ENCODE measurements at regions not wholly inside any gene's neighbourhood (a gene's known extent, or its start where the extent isn't known, plus 50 kb on each side); places are given as distances from the start of the nearest gene placed in this dataset.

DNA sequence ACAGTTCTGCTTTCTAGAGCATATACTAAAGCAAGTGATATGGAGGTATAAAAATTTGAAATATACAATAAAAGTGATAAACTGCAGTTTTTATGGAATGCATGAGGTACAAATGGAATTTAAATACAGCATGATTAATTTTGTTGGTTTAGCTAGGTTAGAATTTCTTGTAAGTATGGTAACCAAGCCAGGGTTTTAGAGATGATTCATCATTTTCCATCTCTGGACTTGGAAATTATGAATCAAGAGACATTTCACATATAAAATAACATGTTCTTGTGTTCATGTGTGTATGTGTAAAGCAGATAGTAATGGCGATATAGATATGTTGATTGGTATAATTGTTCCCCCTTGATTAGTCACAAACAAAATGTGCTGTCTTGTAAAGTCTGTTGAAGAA is 1219.8 kb downstream of the CDH8 start:
- no peaks in the 10 kb centered on the region for H3K36me3 ChIP-seq
- H3K27me3 ChIP-seq: no peaks in the 10 kb centered on the region
- TF ChIP-seq, protein P1, sequence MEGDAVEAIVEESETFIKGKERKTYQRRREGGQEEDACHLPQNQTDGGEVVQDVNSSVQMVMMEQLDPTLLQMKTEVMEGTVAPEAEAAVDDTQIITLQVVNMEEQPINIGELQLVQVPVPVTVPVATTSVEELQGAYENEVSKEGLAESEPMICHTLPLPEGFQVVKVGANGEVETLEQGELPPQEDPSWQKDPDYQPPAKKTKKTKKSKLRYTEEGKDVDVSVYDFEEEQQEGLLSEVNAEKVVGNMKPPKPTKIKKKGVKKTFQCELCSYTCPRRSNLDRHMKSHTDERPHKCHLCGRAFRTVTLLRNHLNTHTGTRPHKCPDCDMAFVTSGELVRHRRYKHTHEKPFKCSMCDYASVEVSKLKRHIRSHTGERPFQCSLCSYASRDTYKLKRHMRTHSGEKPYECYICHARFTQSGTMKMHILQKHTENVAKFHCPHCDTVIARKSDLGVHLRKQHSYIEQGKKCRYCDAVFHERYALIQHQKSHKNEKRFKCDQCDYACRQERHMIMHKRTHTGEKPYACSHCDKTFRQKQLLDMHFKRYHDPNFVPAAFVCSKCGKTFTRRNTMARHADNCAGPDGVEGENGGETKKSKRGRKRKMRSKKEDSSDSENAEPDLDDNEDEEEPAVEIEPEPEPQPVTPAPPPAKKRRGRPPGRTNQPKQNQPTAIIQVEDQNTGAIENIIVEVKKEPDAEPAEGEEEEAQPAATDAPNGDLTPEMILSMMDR (IDR thresholded peaks at IDR 0.05; ENCODE audit: low read depth, low read length): no peak
- H3K27ac ChIP-seq: no peak overlapping the region
- no peaks in the 10 kb centered on the region for H3K4me1 ChIP-seq (ENCODE audit: low read depth)
- H3K4me3 ChIP-seq: no peak overlapping the region
- no peak for DNase-seq (ENCODE audit: low read depth in 1 of 2, low spot score in 1 of 2)
- H3K9me3 ChIP-seq (ENCODE audit: low read depth): no peaks in the 10 kb centered on the region

DNA sequence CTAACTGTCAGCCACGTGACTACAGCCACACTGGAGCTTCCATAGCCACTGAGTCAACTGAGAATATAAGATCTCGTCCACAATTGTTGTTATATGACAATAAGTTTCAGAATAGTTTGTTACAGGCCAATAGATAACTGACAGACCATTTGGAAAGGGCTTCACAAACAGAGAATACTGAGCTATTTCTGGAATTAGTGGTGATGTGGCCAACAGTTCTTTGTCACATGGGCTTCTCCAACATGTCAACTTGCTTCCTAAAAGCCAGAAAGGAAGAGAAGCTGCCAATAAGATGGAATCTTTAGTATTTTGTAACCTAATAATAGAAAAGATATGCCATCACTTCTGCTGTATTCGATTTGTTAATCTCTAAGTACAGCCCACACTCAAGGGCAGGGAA is 1220.4 kb downstream of the CDH8 start:
- Histone ChIP-seq H3K4me1 (ENCODE audit: low read depth) (no peaks in the 10 kb centered on the region), H3K27ac (no peak overlapping the region), H3K36me3 (no peaks in the 10 kb centered on the region), H3K9me3 (ENCODE audit: low read depth) (no peaks in the 10 kb centered on the region), H3K4me3 (no peak overlapping the region), H3K27me3 (no peaks in the 10 kb centered on the region)
- TF ChIP-seq, protein P1 (IDR thresholded peaks at IDR 0.05; ENCODE audit: low read depth, low read length): no peak
- no peak for DNase-seq (ENCODE audit: low read depth in 1 of 2, low spot score in 1 of 2)

DNA sequence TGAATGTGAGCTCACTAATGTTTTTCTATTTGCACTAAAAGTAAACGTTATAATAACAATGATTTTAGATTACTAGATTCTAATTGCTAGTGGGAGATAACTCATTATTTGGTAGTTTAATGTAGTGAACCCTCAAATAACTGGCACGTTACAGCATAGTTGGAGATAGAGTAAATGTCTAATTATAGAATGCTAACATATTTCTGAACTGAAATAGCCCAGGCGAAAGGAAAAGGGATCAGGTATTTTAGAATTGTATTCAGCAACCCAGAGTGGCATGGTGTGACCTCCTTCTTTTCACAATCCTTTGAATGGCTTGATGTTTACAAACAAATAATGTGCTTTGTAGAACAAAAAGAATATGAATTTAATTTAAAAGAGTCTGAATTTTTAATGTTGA is 1221.2 kb downstream of the CDH8 start:
- H3K9me3 ChIP-seq (ENCODE audit: low read depth): no peaks in the 10 kb centered on the region
- DNase-seq (ENCODE audit: low read depth in 1 of 2, low spot score in 1 of 2): no peak
- TF ChIP-seq, protein P1 (IDR thresholded peaks at IDR 0.05; ENCODE audit: low read depth, low read length): no peak

DNA sequence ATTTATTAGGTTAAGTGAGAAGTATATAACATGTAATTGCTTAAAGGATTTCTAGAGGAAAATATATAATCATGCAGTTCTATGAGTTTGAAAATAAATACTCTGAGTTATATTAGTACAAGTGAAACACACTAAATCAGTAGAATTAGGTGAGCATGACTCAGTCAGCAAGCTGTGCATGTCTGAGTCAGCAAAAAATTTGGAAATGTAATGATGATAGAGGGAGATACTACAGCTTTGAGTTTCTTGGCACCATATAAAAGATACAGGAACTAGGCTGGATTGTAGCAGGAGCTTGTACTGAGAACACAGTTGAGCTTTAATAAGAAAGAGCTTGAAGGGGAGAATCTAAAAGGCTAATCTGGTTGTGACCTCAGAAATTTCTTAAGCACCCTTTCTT is 1224.6 kb downstream of the CDH8 start:
- Histone ChIP-seq H3K4me1 (ENCODE audit: low read depth) (no peaks in the 10 kb centered on the region), H3K27me3 (no peaks in the 10 kb centered on the region), H3K27ac (no peak overlapping the region), H3K9me3 (ENCODE audit: low read depth) (no peaks in the 10 kb centered on the region), H3K4me3 (no peak overlapping the region), H3K36me3 (no peaks in the 10 kb centered on the region)
- no peak for DNase-seq (ENCODE audit: low read depth in 1 of 2, low spot score in 1 of 2)
- TF ChIP-seq, protein P1 (IDR thresholded peaks at IDR 0.05; ENCODE audit: low read depth, low read length): no peak

More for the DNA sequence above, 1221.2 kb downstream of the CDH8 start:
- no peaks in the 10 kb centered on the region for H3K36me3 ChIP-seq
- no peaks in the 10 kb centered on the region for H3K4me1 ChIP-seq (ENCODE audit: low read depth)
- no peak overlapping the region for H3K27ac ChIP-seq
- H3K27me3 ChIP-seq: no peaks in the 10 kb centered on the region
- H3K4me3 ChIP-seq: no peak overlapping the region

DNA sequence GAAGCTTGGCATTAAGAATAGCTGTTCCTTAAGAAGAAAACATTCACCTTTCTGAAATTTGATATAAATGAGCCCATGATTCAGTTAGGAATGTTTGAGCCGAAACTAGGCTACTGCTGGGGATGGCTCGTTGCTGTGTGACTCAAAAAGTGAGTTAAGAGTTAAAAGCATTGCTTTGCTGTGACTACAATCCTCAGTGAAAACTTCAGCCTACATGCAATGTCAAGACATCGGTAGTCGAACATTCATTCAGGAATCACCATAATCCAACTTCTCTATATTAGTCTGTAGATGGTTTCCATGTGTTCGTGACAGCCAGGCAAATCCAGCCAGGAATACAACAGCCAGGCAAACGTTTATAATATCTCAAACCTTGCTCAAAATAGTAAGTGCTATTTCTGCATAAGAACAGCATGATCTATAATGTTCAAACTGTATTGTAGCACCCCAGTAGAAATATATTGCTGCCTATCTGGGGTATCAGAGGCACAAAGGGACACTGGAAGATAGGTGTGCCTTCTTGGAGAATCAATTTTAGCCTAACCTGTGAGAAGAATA is 1225.1 kb downstream of the CDH8 start:
- H3K4me3 ChIP-seq: no peak overlapping the region
- TF ChIP-seq, protein P1 (IDR thresholded peaks at IDR 0.05; ENCODE audit: low read depth, low read length): no peak
- H3K4me1 ChIP-seq (ENCODE audit: low read depth): no peaks in the 10 kb centered on the region
- H3K36me3 ChIP-seq: no peaks in the 10 kb centered on the region
- H3K27ac ChIP-seq: no peak overlapping the region
- no peaks in the 10 kb centered on the region for H3K27me3 ChIP-seq
- no peak for DNase-seq (ENCODE audit: low read depth in 1 of 2, low spot score in 1 of 2)
- H3K9me3 ChIP-seq (ENCODE audit: low read depth): no peaks in the 10 kb centered on the region

DNA sequence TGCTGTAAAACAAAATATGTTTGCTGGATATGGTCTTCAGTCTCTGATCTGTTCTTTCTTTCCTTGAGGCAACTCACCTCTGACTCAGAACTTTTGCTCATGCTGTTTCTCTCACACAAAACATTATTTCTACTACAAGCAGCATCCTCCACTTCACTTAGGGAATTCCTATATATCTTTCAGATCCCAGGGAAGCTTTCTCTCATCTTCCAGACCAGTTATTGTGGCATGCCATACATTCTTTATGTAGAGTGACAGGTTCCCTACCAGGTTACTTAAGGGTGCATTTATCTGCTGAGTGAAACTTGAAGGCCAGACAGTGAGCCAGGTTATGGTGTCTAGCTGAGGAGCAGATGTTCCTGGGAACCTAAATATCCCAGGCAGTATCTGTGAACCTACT is 1226.0 kb downstream of the CDH8 start:
- Histone ChIP-seq H3K4me3 (no peak overlapping the region), H3K27ac (no peak overlapping the region), H3K36me3 (no peaks in the 10 kb centered on the region), H3K4me1 (ENCODE audit: low read depth) (no peaks in the 10 kb centered on the region), H3K27me3 (no peaks in the 10 kb centered on the region), H3K9me3 (ENCODE audit: low read depth) (no peaks in the 10 kb centered on the region)
- TF ChIP-seq, protein P1 (IDR thresholded peaks at IDR 0.05; ENCODE audit: low read depth, low read length): no peak
- DNase-seq (ENCODE audit: low read depth in 1 of 2, low spot score in 1 of 2): no peak

Measured in cardiac muscle cell (in vitro differentiated cells and primary cell).